Body of pancreas (tissue), 4 donors: ENCODE measurements at regions not wholly inside any gene's neighbourhood (a gene's known extent, or its start where the extent isn't known, plus 50 kb on each side); places are given as distances from the start of the nearest gene placed in this dataset.

Experiments
- CTCF ChIP-seq, 7 experiments: fragments of 450-650 bp in 4 of 7; fragments of 200-600 bp in 3 of 7; sonication (generic) in 3 of 7; IDR thresholded peaks; one replicate each; pipeline ENCODE4 v1.5.1; 2016 to 2019; ENCODE audit warnings: antibody characterized with exemption in 7 of 7
- POLR2A ChIP-seq, 3 donors: fragments of 450-650 bp; IDR thresholded peaks; one replicate each; pipeline ENCODE4 v1.6.1; 2016; ENCODE audit warnings: antibody characterized with exemption in 3 of 3, mild to moderate bottlenecking in 2 of 3

GRCh38 chr16:54856871-54857270, 73.8 kb upstream of the IRX5 start:
- no peak for TF ChIP-seq POLR2A (IDR thresholded peaks at IDR 0.05)
- no peak for TF ChIP-seq CTCF (IDR thresholded peaks at IDR 0.05)
